HT-29 (cell line): ENCODE measurements at regions not wholly inside any gene's neighbourhood (a gene's known extent, or its start where the extent isn't known, plus 50 kb on each side); places are given as distances from the start of the nearest gene placed in this dataset.
"Not testable (repeated sequence)": the region's sequence is repeated elsewhere in the genome, so short reads cannot be mapped to it uniquely, and the experiment has no call there.

Source experiments
- DNase-seq: peaks from one replicate; pipeline ENCODE4 v3.0.0-alpha.2; 2015; ENCODE audit warnings: low spot score

DNA sequence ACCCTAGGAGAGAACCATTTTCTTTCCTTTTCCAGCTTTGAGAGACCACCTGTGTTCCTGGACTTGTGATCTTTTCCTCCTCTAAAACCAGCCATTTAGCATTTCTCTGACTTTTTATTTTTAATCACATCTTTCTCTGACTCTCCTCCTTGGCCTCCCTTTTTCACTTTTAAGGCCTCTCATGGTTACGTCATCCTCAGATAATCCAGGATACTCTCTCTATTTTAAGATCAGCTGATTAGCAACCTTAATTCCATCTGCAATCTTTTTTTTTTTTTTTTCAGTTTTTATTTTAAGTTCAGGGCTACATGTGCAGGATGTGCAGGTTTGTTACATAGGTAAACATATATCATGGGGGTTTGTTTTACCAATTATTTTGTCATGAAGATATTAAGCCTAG is 54.0 kb downstream of the RFPL4B start:
- no peak for DNase-seq

- DNase-seq, result no peak
Observed at GRCh38 chr6:112407101-112407590, 60.0 kb downstream of the RFPL4B start.

DNA sequence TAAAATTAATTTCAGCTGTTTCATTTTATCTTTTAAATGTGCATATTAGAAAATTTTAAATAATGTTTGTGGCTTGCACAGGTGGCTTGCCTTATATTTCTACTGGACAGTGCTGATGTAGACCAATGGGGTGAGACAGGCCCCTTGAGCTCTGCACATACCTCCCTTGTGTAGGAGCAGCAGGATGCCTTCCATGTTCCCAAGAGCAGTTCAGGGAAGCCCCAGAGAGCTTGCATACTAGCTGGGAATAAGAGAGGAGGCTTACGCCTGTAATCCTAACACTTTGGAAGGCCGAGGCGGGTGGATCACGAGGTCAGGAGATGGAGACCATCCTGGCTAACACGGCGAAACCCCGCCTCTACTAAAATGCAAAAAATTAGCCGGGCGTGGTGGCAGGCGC is 61.4 kb downstream of the RFPL4B start:
- no peak for DNase-seq

GRCh38 chr6:112409311-112409710 is 62.2 kb downstream of the RFPL4B start:
- DNase-seq, result no peak

- no peak for DNase-seq
Observed at GRCh38 chr6:112413780-112414179, 66.7 kb downstream of the RFPL4B start.

- DNase-seq, result no peak
Observed at GRCh38 chr6:112415366-112415765, 68.2 kb downstream of the RFPL4B start.

GRCh38 chr6:112416866-112417265 is 69.7 kb downstream of the RFPL4B start:
- no peak for DNase-seq

GRCh38 chr6:112427011-112427410 is 79.9 kb downstream of the RFPL4B start:
- DNase-seq, result not testable (repeated sequence)

- no peak for DNase-seq
Observed at GRCh38 chr6:112427499-112427898, 80.4 kb downstream of the RFPL4B start.

GRCh38 chr6:112428477-112428876 is 81.3 kb downstream of the RFPL4B start:
- DNase-seq, result no peak

GRCh38 chr6:112429226-112429625 is 82.1 kb downstream of the RFPL4B start:
- DNase-seq, result no peak

DNA sequence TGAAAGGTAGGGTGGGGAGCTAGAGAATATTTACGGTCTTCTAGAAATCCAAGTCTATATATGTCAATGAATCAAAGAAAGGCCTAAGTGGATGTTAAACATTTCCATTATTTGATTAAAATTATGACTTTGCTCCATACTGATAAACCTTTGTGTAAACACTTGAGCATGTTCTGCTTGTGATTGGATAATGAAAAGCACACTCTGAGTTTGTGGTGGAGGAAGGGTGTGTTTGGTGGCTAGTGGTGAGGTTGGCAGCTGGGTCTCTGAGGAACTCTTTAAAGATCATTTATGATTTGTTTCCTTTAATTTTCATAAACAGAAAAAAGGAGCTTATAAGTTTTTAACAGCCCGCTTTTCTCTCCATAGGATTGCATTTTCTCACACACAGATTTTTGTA is 84.7 kb downstream of the RFPL4B start:
- DNase-seq, result no peak

GRCh38 chr6:112432853-112433252 is 85.7 kb downstream of the RFPL4B start:
- no peak for DNase-seq

DNA sequence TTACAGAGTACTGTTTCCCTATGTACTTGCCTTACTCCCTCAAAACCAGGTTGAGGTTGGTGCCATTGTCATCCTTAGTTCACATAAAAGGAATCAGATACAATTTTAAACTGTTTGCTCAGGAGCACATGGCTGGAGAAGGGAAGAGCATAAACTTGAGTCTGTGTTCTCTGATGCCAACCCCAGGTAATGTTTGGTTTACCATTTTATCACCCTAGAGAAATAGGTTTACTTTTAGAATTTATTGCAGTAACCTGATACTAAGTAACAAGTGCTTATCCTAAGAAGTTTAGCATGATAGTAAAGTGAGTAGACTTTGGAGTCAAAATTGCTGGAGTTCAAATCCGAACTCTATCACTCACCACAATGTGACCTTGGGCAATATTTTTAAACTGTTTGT is 86.3 kb downstream of the RFPL4B start:
- DNase-seq, result no peak

- no peak for DNase-seq
Observed at GRCh38 chr6:112434896-112435435, 87.8 kb downstream of the RFPL4B start.

DNA sequence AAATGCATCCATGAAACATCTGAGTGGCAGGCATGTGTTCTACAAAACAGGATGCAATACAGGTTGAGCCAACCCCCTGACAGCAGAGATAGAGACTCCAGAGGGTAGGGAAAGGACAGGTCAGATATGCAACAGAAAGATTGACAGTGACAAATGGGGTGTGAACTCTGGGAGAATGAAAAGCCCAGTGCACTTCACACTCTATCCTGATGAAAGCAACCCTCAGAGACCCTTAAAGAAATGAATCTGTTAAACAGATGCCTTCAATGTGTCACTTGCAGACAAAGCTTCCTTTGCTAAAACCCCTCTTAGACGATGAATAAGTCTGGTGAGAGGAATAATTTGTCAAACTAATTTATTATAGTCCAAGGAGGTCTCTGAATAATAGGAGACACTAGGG is 89.9 kb downstream of the RFPL4B start:
- no peak for DNase-seq

GRCh38 chr6:112439010-112439409 is 91.9 kb downstream of the RFPL4B start:
- no peak for DNase-seq

DNA sequence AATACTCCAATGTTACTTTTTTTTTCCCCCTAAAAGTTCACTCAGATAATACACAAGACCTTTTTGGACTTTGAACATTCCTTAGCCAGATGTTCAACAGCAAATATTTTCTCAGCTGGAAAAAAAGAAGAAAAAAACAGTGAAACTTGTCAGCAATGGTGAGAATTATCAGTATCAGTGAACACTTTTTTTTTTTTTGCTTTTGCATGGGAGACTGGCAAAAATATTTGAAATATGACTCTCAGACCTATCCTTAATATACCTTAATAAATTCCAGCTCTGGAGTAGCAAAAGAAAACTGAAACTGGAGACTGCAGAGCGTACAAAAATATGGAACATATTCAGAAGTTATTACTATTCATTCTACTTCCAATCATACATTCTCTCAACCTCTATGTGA is 92.3 kb downstream of the RFPL4B start:
- DNase-seq, result no peak

- no peak for DNase-seq
Observed at GRCh38 chr6:112441607-112442006, 94.5 kb downstream of the RFPL4B start.

DNA sequence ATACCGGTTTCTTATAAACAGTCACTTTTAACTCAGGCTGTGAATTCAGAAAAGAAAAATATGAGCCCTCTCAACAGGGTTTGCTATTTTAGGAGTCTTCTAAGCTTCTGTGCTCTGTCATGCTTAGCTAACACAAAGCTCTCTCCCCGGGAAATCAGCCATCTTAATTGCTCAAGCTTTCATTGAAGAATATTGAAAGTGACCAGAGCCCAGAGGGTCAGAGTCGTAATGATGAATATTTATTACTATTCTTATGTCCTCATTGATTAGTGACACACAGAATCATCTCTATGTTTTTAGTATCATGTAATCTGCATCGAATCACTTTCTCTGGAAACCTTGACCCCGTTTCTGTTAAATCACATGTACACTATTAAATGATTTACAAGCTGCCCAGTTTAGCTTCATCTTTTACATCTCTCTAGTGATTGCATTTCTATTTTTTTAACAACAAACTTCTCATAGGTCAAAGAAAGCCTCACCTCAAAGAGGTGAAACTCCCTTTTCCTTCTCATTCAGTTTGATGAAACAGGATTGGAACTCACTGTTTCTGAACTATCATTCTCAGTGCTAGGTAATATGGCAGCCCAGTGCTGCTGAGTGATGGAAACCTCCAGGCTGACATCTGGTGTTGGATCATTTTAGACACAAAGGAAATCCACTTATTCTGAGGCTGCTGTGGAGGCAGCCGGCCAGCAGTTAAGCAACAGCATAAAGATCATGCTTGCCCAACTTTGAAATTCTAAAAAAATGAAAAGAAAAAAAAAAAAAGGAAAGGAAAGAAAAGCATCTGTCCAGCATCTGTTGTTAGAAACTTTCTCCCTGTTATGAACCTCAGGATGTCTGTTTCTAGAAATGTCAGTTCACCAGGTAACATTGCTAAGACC is 96.3 kb downstream of the RFPL4B start:
- no peak for DNase-seq

- DNase-seq, result not testable (repeated sequence)
Observed at GRCh38 chr6:112448786-112449185, 101.7 kb downstream of the RFPL4B start.

GRCh38 chr6:112450663-112451062 is 103.5 kb downstream of the RFPL4B start:
- DNase-seq, result no peak

DNA sequence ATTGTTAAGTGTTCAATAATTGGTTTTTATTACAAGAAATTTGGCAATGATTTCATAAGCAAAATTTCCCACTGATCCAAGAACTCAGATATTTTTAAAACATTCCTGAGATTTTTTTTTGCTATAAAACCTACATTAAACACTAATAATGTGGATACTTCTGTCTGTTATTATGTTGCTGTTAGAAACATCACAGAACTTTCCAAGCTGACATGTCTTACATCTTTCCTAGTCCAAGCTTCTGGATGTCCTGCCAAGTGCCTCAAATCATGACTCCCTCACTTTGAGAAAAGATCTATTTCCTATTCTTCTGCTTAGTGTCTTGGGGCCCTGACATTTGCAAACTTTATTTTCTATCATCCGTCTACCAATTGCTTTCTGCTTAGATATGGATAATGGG is 110.8 kb downstream of the RFPL4B start:
- no peak for DNase-seq
